ENCODE measurements at regions not wholly inside any gene's neighbourhood (a gene's known extent, or its start where the extent isn't known, plus 50 kb on each side); places are given as distances from the start of the nearest gene placed in this dataset.

- TF ChIP-seq CTCF (IDR thresholded peaks at IDR 0.05) = no peak
- DNase-seq (ENCODE audit: low spot score) (no peak), ATAC-seq (ENCODE audit: insufficient number of reproducible peaks, low FRiP score, low read depth) (no peak)
- Histone ChIP-seq H3K27ac (no peak overlapping the region), H3K27me3 (replicated peaks; ENCODE audit: insufficient read depth) (no peaks in the 10 kb centered on the region), H3K36me3 (no peaks in the 10 kb centered on the region), H3K4me3 (no peak overlapping the region), H3K4me1 (ENCODE audit: control insufficient read depth in 1 of 2, low read depth in 2 of 2) (no peaks in the 10 kb centered on the region), H3K9me3 (no peaks in the 10 kb centered on the region)
Measured at GRCh38 chr1:58133562-58133961, 413.0 kb downstream of the OMA1 start.

GRCh38 chr1:58123051-58123450, 423.5 kb downstream of the OMA1 start:
- no peak overlapping the region for H3K27ac ChIP-seq
- no peaks in the 10 kb centered on the region for H3K27me3 ChIP-seq (replicated peaks; ENCODE audit: insufficient read depth)
- H3K4me3 ChIP-seq = no peak overlapping the region
- no peaks in the 10 kb centered on the region for H3K36me3 ChIP-seq
- no peak for DNase-seq (ENCODE audit: low spot score)
- no peak for ATAC-seq (ENCODE audit: insufficient number of reproducible peaks, low FRiP score, low read depth)
- H3K9me3 ChIP-seq = no peaks in the 10 kb centered on the region
- TF ChIP-seq CTCF (IDR thresholded peaks at IDR 0.05) = no peak
- H3K4me1 ChIP-seq (ENCODE audit: control insufficient read depth in 1 of 2, low read depth in 2 of 2) = no peaks in the 10 kb centered on the region

GRCh38 chr1:58119971-58120370, 426.6 kb downstream of the OMA1 start:
- no peak for TF ChIP-seq CTCF (IDR thresholded peaks at IDR 0.05)
- DNase-seq (ENCODE audit: low spot score) (no peak), ATAC-seq (ENCODE audit: insufficient number of reproducible peaks, low FRiP score, low read depth) (no peak)
- no peaks in the 10 kb centered on the region for H3K36me3 ChIP-seq
- no peaks in the 10 kb centered on the region for H3K9me3 ChIP-seq
- no peak overlapping the region for H3K27ac ChIP-seq
- no peaks in the 10 kb centered on the region for H3K27me3 ChIP-seq (replicated peaks; ENCODE audit: insufficient read depth)
- H3K4me1 ChIP-seq (ENCODE audit: control insufficient read depth in 1 of 2, low read depth in 2 of 2) = no peaks in the 10 kb centered on the region
- no peak overlapping the region for H3K4me3 ChIP-seq

GRCh38 chr1:58116284-58116683, 430.2 kb downstream of the OMA1 start:
- Histone ChIP-seq H3K36me3 (no peaks in the 10 kb centered on the region), H3K27ac (no peak overlapping the region), H3K4me3 (no peak overlapping the region), H3K9me3 (no peaks in the 10 kb centered on the region), H3K4me1 (ENCODE audit: control insufficient read depth in 1 of 2, low read depth in 2 of 2) (no peaks in the 10 kb centered on the region), H3K27me3 (replicated peaks; ENCODE audit: insufficient read depth) (no peaks in the 10 kb centered on the region)
- no peak for ATAC-seq (ENCODE audit: insufficient number of reproducible peaks, low FRiP score, low read depth)
- no peak for DNase-seq (ENCODE audit: low spot score)
- no peak for TF ChIP-seq CTCF (IDR thresholded peaks at IDR 0.05)

- H3K9me3 ChIP-seq = no peaks in the 10 kb centered on the region
- ATAC-seq (ENCODE audit: insufficient number of reproducible peaks, low FRiP score, low read depth) = no peak
- no peak for TF ChIP-seq CTCF (IDR thresholded peaks at IDR 0.05)
- H3K4me3 ChIP-seq = no peak overlapping the region
- no peaks in the 10 kb centered on the region for H3K27me3 ChIP-seq (replicated peaks; ENCODE audit: insufficient read depth)
- no peak overlapping the region for H3K27ac ChIP-seq
- H3K4me1 ChIP-seq (ENCODE audit: control insufficient read depth in 1 of 2, low read depth in 2 of 2) = no peaks in the 10 kb centered on the region
- H3K36me3 ChIP-seq = no peaks in the 10 kb centered on the region
- no peak for DNase-seq (ENCODE audit: low spot score)
Measured at GRCh38 chr1:58109646-58110200, 436.8 kb downstream of the OMA1 start.

Data from thoracic aorta (tissue), 2 donors.